Hepatocyte (in vitro differentiated cells): ENCODE measurements at regions not wholly inside any gene's neighbourhood (a gene's known extent, or its start where the extent isn't known, plus 50 kb on each side); places are given as distances from the start of the nearest gene placed in this dataset.

ENCODE experiments used
- EZH2 ChIP-seq: fragments of 200-600 bp; sonication (generic); IDR thresholded peaks from 2 replicates; pipeline ENCODE4 v1.6.1; 2016; ENCODE audit warnings: antibody characterized with exemption, mild to moderate bottlenecking, borderline replicate concordance
- TF ChIP-seq, protein P1 (sequence below): fragments of 200-600 bp; sonication (generic); IDR thresholded peaks from 2 replicates; pipeline ENCODE4 v1.5.1; 2016; ENCODE audit warnings: antibody characterized with exemption, mild to moderate bottlenecking; ENCODE audit not compliant: poor library complexity

DNA sequence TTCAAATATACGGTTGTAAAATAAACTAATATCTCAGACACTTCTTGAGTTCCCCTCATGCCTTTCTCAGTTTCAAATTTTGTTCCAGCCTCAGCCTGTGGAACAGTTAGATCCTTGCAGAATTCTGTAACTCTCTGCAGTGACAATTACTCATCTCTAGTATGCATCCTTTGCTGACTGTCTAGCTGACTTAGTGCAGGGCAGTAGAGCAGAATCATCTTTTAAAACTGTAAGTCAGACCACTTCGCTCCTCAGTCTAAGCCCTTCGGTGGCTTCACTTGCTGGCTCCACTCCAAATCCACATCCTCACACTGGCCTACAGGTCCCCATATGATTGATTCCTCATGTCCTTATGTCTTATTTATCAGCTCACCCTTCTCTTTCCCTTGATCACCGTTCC, 164.1 kb upstream of the ZSWIM2 start:
- no peak for TF ChIP-seq EZH2
- TF ChIP-seq, protein P1, sequence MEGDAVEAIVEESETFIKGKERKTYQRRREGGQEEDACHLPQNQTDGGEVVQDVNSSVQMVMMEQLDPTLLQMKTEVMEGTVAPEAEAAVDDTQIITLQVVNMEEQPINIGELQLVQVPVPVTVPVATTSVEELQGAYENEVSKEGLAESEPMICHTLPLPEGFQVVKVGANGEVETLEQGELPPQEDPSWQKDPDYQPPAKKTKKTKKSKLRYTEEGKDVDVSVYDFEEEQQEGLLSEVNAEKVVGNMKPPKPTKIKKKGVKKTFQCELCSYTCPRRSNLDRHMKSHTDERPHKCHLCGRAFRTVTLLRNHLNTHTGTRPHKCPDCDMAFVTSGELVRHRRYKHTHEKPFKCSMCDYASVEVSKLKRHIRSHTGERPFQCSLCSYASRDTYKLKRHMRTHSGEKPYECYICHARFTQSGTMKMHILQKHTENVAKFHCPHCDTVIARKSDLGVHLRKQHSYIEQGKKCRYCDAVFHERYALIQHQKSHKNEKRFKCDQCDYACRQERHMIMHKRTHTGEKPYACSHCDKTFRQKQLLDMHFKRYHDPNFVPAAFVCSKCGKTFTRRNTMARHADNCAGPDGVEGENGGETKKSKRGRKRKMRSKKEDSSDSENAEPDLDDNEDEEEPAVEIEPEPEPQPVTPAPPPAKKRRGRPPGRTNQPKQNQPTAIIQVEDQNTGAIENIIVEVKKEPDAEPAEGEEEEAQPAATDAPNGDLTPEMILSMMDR = no peak
